ENCODE measurements at regions not wholly inside any gene's neighbourhood (a gene's known extent, or its start where the extent isn't known, plus 50 kb on each side); places are given as distances from the start of the nearest gene placed in this dataset.

DNA sequence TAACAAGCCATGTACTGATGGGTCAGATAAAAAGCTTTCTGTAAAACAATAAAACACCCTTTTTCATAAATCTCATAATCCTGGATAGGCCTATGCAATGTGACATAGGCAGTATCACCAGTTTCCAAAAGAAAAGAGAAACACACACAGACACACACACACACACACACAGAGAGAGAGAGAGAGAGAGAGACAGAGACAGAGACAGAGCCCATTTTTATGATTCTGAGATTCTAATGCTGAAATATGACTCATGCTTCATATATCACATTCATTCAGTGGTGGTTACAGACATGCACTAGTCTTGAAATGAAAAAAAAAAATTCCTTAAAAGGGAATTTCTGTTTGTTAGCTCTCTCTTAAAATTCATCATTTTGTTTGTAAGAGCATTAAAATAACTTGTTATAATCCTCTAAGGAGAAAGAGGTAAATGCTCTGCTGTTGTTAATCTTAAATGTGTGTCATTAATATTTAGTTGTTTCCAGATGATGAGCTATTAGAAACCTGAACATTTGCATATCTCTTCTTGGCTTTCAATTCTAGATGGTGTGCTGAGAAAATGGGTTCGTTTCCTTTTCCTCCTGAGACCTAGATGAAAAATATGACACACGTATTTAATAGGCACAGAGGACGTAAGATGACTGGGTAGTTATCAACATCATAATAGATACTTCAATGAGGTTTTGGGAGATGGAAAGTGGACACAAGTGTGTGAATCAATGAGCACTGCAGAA, 1598.7 kb upstream of the ACVR2A start:
- ChIA-PET CTCF (no interaction called here), POLR2A (no interaction called here)
- Histone ChIP-seq H3K36me3 (ENCODE audit: control insufficient read depth in 2 of 2, insufficient read depth in 1 of 2, low read length in 2 of 2) (no peaks in the 10 kb centered on the region), H3K9me3 (ENCODE audit: control insufficient read depth, insufficient read depth, low read depth, low read length) (no peaks in the 10 kb centered on the region), H3K4me1 (ENCODE audit: control insufficient read depth, insufficient read depth, low read length) (peaks cover 5% of the 10 kb centered on the region), H3K27ac (ENCODE audit: extremely low read depth, low read depth, low read length) (no peak overlapping the region), H3K4me3 (ENCODE audit: low read depth, low read length) (no peak overlapping the region)
- 0 out of 2 replicates have a peak, but pooled peaks have one; percentile 20 for TF ChIP-seq ZSCAN4 (tag by site-specific recombination; IDR thresholded peaks at IDR 0.05)
- TF ChIP-seq, protein P1, sequence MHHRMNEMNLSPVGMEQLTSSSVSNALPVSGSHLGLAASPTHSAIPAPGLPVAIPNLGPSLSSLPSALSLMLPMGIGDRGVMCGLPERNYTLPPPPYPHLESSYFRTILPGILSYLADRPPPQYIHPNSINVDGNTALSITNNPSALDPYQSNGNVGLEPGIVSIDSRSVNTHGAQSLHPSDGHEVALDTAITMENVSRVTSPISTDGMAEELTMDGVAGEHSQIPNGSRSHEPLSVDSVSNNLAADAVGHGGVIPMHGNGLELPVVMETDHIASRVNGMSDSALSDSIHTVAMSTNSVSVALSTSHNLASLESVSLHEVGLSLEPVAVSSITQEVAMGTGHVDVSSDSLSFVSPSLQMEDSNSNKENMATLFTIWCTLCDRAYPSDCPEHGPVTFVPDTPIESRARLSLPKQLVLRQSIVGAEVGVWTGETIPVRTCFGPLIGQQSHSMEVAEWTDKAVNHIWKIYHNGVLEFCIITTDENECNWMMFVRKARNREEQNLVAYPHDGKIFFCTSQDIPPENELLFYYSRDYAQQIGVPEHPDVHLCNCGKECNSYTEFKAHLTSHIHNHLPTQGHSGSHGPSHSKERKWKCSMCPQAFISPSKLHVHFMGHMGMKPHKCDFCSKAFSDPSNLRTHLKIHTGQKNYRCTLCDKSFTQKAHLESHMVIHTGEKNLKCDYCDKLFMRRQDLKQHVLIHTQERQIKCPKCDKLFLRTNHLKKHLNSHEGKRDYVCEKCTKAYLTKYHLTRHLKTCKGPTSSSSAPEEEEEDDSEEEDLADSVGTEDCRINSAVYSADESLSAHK (tag by site-specific recombination; IDR thresholded peaks at IDR 0.05), result no peak

- ChIA-PET CTCF (interaction anchor here (0.6 kb wide), 1 partner anchor 1780 kb away, joined by 3 read pairs; no protein-coding TSS in a partner anchor), POLR2A (no interaction called here)
- Histone ChIP-seq H3K36me3 (ENCODE audit: control insufficient read depth in 2 of 2, insufficient read depth in 1 of 2, low read length in 2 of 2) (no peaks in the 10 kb centered on the region), H3K4me3 (ENCODE audit: low read depth, low read length) (no peak overlapping the region), H3K27ac (ENCODE audit: extremely low read depth, low read depth, low read length) (no peak overlapping the region), H3K9me3 (ENCODE audit: control insufficient read depth, insufficient read depth, low read depth, low read length) (no peaks in the 10 kb centered on the region), H3K4me1 (ENCODE audit: control insufficient read depth, insufficient read depth, low read length) (peaks cover 5% of the 10 kb centered on the region)
- TF ChIP-seq ZNF521 (tag by site-specific recombination; IDR thresholded peaks at IDR 0.05) (no peak), ZNF776 (tag by site-specific recombination; IDR thresholded peaks at IDR 0.05; ENCODE audit: borderline replicate concordance) (no peak), GLIS2 (tag by site-specific recombination; IDR thresholded peaks at IDR 0.05) (no peak), ZNF837 (tag by site-specific recombination; IDR thresholded peaks at IDR 0.05) (no peak), ZBTB17 (tag by site-specific recombination; IDR thresholded peaks at IDR 0.05) (no peak), ZFP3 (tag by site-specific recombination; IDR thresholded peaks at IDR 0.05; ENCODE audit: low read depth) (no peak), ZNF311 (tag by site-specific recombination; IDR thresholded peaks at IDR 0.05; ENCODE audit: borderline replicate concordance) (no peak), ZNF777 (tag by site-specific recombination; IDR thresholded peaks at IDR 0.05; ENCODE audit: borderline replicate concordance) (no peak), ZNF121 (tag by site-specific recombination; IDR thresholded peaks at IDR 0.05) (no peak), ZNF549 (tag by site-specific recombination; IDR thresholded peaks at IDR 0.05) (no peak), ZNF175 (tag by site-specific recombination; IDR thresholded peaks at IDR 0.05) (no peak), ZBTB10 (tag by site-specific recombination; IDR thresholded peaks at IDR 0.05) (no peak)
- TF ChIP-seq, protein P2, sequence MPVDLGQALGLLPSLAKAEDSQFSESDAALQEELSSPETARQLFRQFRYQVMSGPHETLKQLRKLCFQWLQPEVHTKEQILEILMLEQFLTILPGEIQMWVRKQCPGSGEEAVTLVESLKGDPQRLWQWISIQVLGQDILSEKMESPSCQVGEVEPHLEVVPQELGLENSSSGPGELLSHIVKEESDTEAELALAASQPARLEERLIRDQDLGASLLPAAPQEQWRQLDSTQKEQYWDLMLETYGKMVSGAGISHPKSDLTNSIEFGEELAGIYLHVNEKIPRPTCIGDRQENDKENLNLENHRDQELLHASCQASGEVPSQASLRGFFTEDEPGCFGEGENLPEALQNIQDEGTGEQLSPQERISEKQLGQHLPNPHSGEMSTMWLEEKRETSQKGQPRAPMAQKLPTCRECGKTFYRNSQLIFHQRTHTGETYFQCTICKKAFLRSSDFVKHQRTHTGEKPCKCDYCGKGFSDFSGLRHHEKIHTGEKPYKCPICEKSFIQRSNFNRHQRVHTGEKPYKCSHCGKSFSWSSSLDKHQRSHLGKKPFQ (tag by site-specific recombination; IDR thresholded peaks at IDR 0.05), result no peak
- TF ChIP-seq, protein P3, sequence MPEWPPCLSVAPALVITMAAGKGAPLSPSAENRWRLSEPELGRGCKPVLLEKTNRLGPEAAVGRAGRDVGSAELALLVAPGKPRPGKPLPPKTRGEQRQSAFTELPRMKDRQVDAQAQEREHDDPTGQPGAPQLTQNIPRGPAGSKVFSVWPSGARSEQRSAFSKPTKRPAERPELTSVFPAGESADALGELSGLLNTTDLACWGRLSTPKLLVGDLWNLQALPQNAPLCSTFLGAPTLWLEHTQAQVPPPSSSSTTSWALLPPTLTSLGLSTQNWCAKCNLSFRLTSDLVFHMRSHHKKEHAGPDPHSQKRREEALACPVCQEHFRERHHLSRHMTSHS (tag by site-specific recombination; IDR thresholded peaks at IDR 0.05), result no peak
- TF ChIP-seq, protein P4, sequence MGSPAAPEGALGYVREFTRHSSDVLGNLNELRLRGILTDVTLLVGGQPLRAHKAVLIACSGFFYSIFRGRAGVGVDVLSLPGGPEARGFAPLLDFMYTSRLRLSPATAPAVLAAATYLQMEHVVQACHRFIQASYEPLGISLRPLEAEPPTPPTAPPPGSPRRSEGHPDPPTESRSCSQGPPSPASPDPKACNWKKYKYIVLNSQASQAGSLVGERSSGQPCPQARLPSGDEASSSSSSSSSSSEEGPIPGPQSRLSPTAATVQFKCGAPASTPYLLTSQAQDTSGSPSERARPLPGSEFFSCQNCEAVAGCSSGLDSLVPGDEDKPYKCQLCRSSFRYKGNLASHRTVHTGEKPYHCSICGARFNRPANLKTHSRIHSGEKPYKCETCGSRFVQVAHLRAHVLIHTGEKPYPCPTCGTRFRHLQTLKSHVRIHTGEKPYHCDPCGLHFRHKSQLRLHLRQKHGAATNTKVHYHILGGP (tag by site-specific recombination; IDR thresholded peaks at IDR 0.05), result no peak
- TF ChIP-seq, protein P5, sequence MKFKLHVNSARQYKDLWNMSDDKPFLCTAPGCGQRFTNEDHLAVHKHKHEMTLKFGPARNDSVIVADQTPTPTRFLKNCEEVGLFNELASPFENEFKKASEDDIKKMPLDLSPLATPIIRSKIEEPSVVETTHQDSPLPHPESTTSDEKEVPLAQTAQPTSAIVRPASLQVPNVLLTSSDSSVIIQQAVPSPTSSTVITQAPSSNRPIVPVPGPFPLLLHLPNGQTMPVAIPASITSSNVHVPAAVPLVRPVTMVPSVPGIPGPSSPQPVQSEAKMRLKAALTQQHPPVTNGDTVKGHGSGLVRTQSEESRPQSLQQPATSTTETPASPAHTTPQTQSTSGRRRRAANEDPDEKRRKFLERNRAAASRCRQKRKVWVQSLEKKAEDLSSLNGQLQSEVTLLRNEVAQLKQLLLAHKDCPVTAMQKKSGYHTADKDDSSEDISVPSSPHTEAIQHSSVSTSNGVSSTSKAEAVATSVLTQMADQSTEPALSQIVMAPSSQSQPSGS (tag by site-specific recombination; IDR thresholded peaks at IDR 0.05; ENCODE audit: low read depth), result no peak
These were observed 1600.0 kb upstream of the ACVR2A start for GRCh38 chr2:146244830-146245229.

Data from HEK293 (cell line).